H9 (cell line): ENCODE measurements at regions not wholly inside any gene's neighbourhood (a gene's known extent, or its start where the extent isn't known, plus 50 kb on each side); places are given as distances from the start of the nearest gene placed in this dataset.

Experiments used
- DNase-seq: peaks from one replicate; pipeline ENCODE4 v3.0.0-alpha.2; 2017
- H2AFZ ChIP-seq: one replicate; pipeline ENCODE4 v1.6.1; 2013; ENCODE audit warnings: mild to moderate bottlenecking, low read length, control low read depth, moderate library complexity
- H2AK5ac ChIP-seq: 2 replicates; pipeline ENCODE4 v1.6.1; 2013; ENCODE audit warnings: low read length, control low read depth, mixed read lengths; ENCODE audit not compliant: insufficient read length
- H2BK120ac ChIP-seq: one replicate; pipeline ENCODE4 v1.6.1; 2013; ENCODE audit warnings: low read depth, mild to moderate bottlenecking, low read length, control low read depth, inconsistent platforms; ENCODE audit not compliant: poor library complexity, severe bottlenecking
- H2BK12ac ChIP-seq: 2 replicates; pipeline ENCODE4 v1.6.1; 2013; ENCODE audit warnings: low read length, control low read depth, mixed read lengths, low read depth; ENCODE audit not compliant: insufficient read length
- H2BK15ac ChIP-seq: 2 replicates; pipeline ENCODE4 v1.6.1; 2013; ENCODE audit warnings: low read depth, low read length, control low read depth
- H2BK20ac ChIP-seq: one replicate; pipeline ENCODE4 v1.6.1; 2013; ENCODE audit warnings: low read depth, mild to moderate bottlenecking, low read length, control low read depth, inconsistent platforms; ENCODE audit not compliant: poor library complexity, severe bottlenecking
- H2BK5ac ChIP-seq: 2 replicates; pipeline ENCODE4 v1.6.1; 2013; ENCODE audit warnings: low read length, control low read depth, mixed read lengths; ENCODE audit not compliant: insufficient read length
- H3K14ac ChIP-seq: 2 replicates; pipeline ENCODE4 v1.6.1; 2013; ENCODE audit warnings: low read length, control low read depth; ENCODE audit not compliant: insufficient read depth
- H3K18ac ChIP-seq: 2 replicates; pipeline ENCODE4 v1.6.1; 2013; ENCODE audit warnings: low read depth, mild to moderate bottlenecking, mixed read lengths, low read length, control low read depth; ENCODE audit not compliant: insufficient read length
- H3K23ac ChIP-seq: 2 replicates; pipeline ENCODE4 v1.6.1; 2013; ENCODE audit warnings: low read length, control low read depth, mixed read lengths, low read depth; ENCODE audit not compliant: insufficient read length
- H3K23me2 ChIP-seq: 2 replicates; pipeline ENCODE4 v1.6.1; 2013; ENCODE audit warnings: low read depth, mild to moderate bottlenecking, mixed read lengths, low read length, control low read depth; ENCODE audit not compliant: insufficient read length, poor library complexity, severe bottlenecking
- H3K27ac ChIP-seq: 2 replicates; pipeline ENCODE4 v1.5.1; 2013; ENCODE audit warnings: low read length, control low read depth, mixed read lengths, low read depth; ENCODE audit not compliant: insufficient read length
- H3K27me3 ChIP-seq: 2 replicates; pipeline ENCODE4 v1.6.1; 2013; ENCODE audit warnings: low read length, control low read depth, inconsistent platforms; ENCODE audit not compliant: insufficient read depth
- H3K4ac ChIP-seq: 2 replicates; pipeline ENCODE4 v1.6.1; 2013; ENCODE audit warnings: low read depth, mild to moderate bottlenecking, control low read depth, inconsistent platforms, low read length, moderate library complexity
- H3K4me1 ChIP-seq: 2 replicates; pipeline ENCODE4 v1.6.1; 2013; ENCODE audit warnings: low read length, control low read depth, inconsistent platforms; ENCODE audit not compliant: insufficient read depth
- H3K4me2 ChIP-seq: 2 replicates; pipeline ENCODE4 v1.6.1; 2013; ENCODE audit warnings: low read length, control low read depth, mixed read lengths; ENCODE audit not compliant: insufficient read length, insufficient read depth
- H3K56ac ChIP-seq: 2 replicates; pipeline ENCODE4 v1.6.1; 2013; ENCODE audit warnings: low read depth, mild to moderate bottlenecking, mixed read lengths, low read length, control low read depth; ENCODE audit not compliant: insufficient read length
- H3K79me1 ChIP-seq: 2 replicates; pipeline ENCODE4 v1.6.1; 2013; ENCODE audit warnings: low read depth, mild to moderate bottlenecking, moderate library complexity, low read length, control low read depth, inconsistent platforms; ENCODE audit not compliant: insufficient read depth, poor library complexity, severe bottlenecking
- H3K79me2 ChIP-seq: 2 replicates; pipeline ENCODE4 v1.6.1; 2013; ENCODE audit warnings: low read length, control low read depth, inconsistent platforms; ENCODE audit not compliant: insufficient read depth
- H3K9ac ChIP-seq: 2 replicates; pipeline ENCODE4 v1.6.1; 2013; ENCODE audit warnings: low read length, control low read depth, mixed read lengths; ENCODE audit not compliant: insufficient read length; ENCODE audit errors: extremely low read depth
- H3K9me3 ChIP-seq: one replicate; pipeline ENCODE4 v1.6.1; 2013; ENCODE audit warnings: low read depth, low read length, inconsistent platforms; ENCODE audit not compliant: control insufficient read depth
- H3T11ph ChIP-seq: one replicate; pipeline ENCODE4 v1.6.1; 2013; ENCODE audit warnings: mild to moderate bottlenecking, low read length, control low read depth, inconsistent platforms
- H4K20me1 ChIP-seq: one replicate; pipeline ENCODE4 v1.6.1; 2013; ENCODE audit not compliant: control insufficient read depth, insufficient read length, insufficient read depth
- H4K5ac ChIP-seq: 2 replicates; pipeline ENCODE4 v1.6.1; 2013; ENCODE audit warnings: low read depth, mild to moderate bottlenecking, mixed read lengths, low read length, control low read depth; ENCODE audit not compliant: insufficient read length
- H4K8ac ChIP-seq: replicated peaks from 2 replicates; pipeline ENCODE4 v1.6.1; 2013; ENCODE audit warnings: low read length, control low read depth, mixed read lengths, low read depth; ENCODE audit not compliant: insufficient read length
- H4K91ac ChIP-seq: 2 replicates; pipeline ENCODE4 v1.6.1; 2013; ENCODE audit warnings: low read depth, mild to moderate bottlenecking, moderate library complexity, mixed read lengths, low read length, control low read depth; ENCODE audit not compliant: insufficient read length
- H3K27ac Mint-ChIP-seq, 3 experiments: 2 replicates in 2 of 3; 3 replicates in 1 of 3; pipeline ENCODE4 v1.8.0; 2020 to 2021; ENCODE audit warnings: mixed read lengths in 3 of 3, mild to moderate bottlenecking in 1 of 3, moderate library complexity in 1 of 3
- H3K27me3 Mint-ChIP-seq: 2 replicates; pipeline ENCODE4 v1.8.0; 2021; ENCODE audit warnings: low read depth, mild to moderate bottlenecking, moderate library complexity, mixed read lengths
- H3K36me3 Mint-ChIP-seq, 3 experiments: 2 replicates in 2 of 3; 3 replicates in 1 of 3; pipeline ENCODE4 v1.8.0; 2020 to 2021; ENCODE audit warnings: low read depth in 3 of 3, mixed read lengths in 3 of 3; ENCODE audit not compliant: insufficient read depth in 1 of 3
- H3K4me1 Mint-ChIP-seq, 2 experiments: 2 replicates each; pipeline ENCODE4 v1.8.0; 2020; ENCODE audit warnings: mixed read lengths in 2 of 2
- H3K4me3 Mint-ChIP-seq, 2 experiments: 2 replicates in 1 of 2; 3 replicates in 1 of 2; pipeline ENCODE4 v1.8.0; 2020 to 2021; ENCODE audit warnings: mild to moderate bottlenecking in 2 of 2, mixed read lengths in 2 of 2, moderate library complexity in 1 of 2
- H3K9me3 Mint-ChIP-seq, 2 experiments: 2 replicates in 1 of 2; 3 replicates in 1 of 2; pipeline ENCODE4 v1.8.0; 2020; ENCODE audit warnings: mild to moderate bottlenecking in 2 of 2, mixed read lengths in 2 of 2, moderate library complexity in 1 of 2
- CTCF ChIP-seq: fragments of 200-600 bp; sonication (generic); conservative IDR thresholded peaks from 3 replicates; pipeline ENCODE4 v1.8.0; 2021; ENCODE audit warnings: antibody characterized with exemption, mild to moderate bottlenecking
- WGBS: extraction: QIAGEN DNeasy Blood & Tissue Kit; methylation state at CpG from one replicate; pipeline ENCODE4 v1.1.7; 2013; ENCODE audit warnings: missing lambda C conversion rate, low lambda C conversion rate, mixed read lengths; ENCODE audit not compliant: insufficient read length; ENCODE audit errors: extremely low coverage; 5-methylcytosine and 5-hydroxymethylcytosine counted together

- H3K27ac ChIP-seq, result no peak overlapping the region
- H3K4me2 ChIP-seq, result no peak overlapping the region
- Mint-ChIP-seq H3K4me1 (no peaks in the 10 kb centered on the region), H3K27me3 (peaks cover 3% of the 10 kb centered on the region; the same call in 1 of the 2 replicates), H3K9me3 (no peaks in the 10 kb centered on the region; a peak in 2 of 5 replicates), H3K36me3 (no peaks in the 10 kb centered on the region), H3K4me3 (no peak overlapping the region), H3K27ac (no peak overlapping the region)
- no peak overlapping the region for H2BK5ac ChIP-seq
- H3K23me2 ChIP-seq, result no peaks in the 10 kb centered on the region
- H3K56ac ChIP-seq, result no peak overlapping the region
- no peaks in the 10 kb centered on the region for H3K79me1 ChIP-seq
- no peak for DNase-seq
- TF ChIP-seq CTCF, result no peak
- no peaks in the 10 kb centered on the region for H4K20me1 ChIP-seq
- H2AK5ac ChIP-seq, result no peak overlapping the region
- H3K79me2 ChIP-seq, result no peaks in the 10 kb centered on the region
- no peak overlapping the region for H2BK20ac ChIP-seq
- H4K8ac ChIP-seq, result no peak overlapping the region
- no peak overlapping the region for H2BK12ac ChIP-seq
- H3T11ph ChIP-seq, result no peak overlapping the region
- H3K23ac ChIP-seq, result no peak overlapping the region
- H3K4me1 ChIP-seq, result no peaks in the 10 kb centered on the region
- H4K91ac ChIP-seq, result no peak overlapping the region
- no peak overlapping the region for H3K14ac ChIP-seq
- H4K5ac ChIP-seq, result no peak overlapping the region
- no peak overlapping the region for H3K18ac ChIP-seq
- H3K27me3 ChIP-seq, result no peaks in the 10 kb centered on the region
- no peak overlapping the region for H2BK120ac ChIP-seq
- no peak overlapping the region for H2BK15ac ChIP-seq
- no peak overlapping the region for H3K9ac ChIP-seq
- no peaks in the 10 kb centered on the region for H3K9me3 ChIP-seq
- WGBS, result no CpG with 5 or more reads among the region's 6 CpGs
- H2AFZ ChIP-seq, result no peak overlapping the region
- H3K4ac ChIP-seq, result no peak overlapping the region
These were observed 80.4 kb upstream of the PDE10A start for GRCh38 chr6:165743366-165743898.
